ENCODE measurements at regions not wholly inside any gene's neighbourhood (a gene's known extent, or its start where the extent isn't known, plus 50 kb on each side); places are given as distances from the start of the nearest gene placed in this dataset.

DNA sequence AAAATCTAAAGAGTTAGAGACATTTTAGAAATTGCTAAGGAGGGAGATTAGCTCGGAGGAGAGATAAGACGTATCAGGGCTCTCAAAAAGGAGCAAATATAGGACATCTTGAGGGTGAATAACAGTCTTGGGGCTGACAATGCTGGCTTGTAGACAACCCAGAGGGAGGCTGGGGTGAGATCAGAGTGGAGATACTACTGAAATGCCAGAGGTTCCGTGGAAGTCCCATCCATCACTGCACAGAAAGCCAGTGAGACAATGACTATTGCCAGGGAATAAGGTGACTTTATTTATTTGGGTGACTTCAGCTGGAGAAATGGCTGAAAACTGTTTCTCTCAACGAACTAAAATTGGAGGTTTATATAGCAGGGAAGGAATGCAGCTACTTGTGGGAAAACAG, 838.1 kb upstream of the AGA start:
- Histone ChIP-seq H3K4ac (ENCODE audit: low read depth, low read length) (no peak overlapping the region), H3K9me1 (ENCODE audit: insufficient read depth, low read length) (no peaks in the 10 kb centered on the region), H3K4me1 (ENCODE audit: control insufficient read depth, insufficient read depth, low read length) (no peaks in the 10 kb centered on the region), H3K14ac (replicated peaks; ENCODE audit: low read depth, low read length) (no peak overlapping the region), H2AFZ (replicated peaks; ENCODE audit: low read length, poor library complexity) (no peak overlapping the region), H4K91ac (ENCODE audit: insufficient read depth, low read depth, low read length) (no peak overlapping the region), H2BK120ac (ENCODE audit: low read depth, low read length) (no peak overlapping the region), H3K9ac (ENCODE audit: low read depth, low read length) (no peak overlapping the region), H4K8ac (ENCODE audit: low read depth in 2 of 2, low read length in 2 of 2) (no peak overlapping the region), H2BK15ac (ENCODE audit: low read depth, low read length) (no peak overlapping the region), H3K79me1 (ENCODE audit: low read depth in 1 of 2, low read length in 2 of 2) (no peaks in the 10 kb centered on the region), H2AK9ac (replicated peaks; ENCODE audit: low read depth, low read length, poor library complexity) (no peak overlapping the region), H2AK5ac (ENCODE audit: low read depth, low read length) (no peak overlapping the region), H3K9me3 (ENCODE audit: control insufficient read depth, insufficient read depth, low read length) (no peaks in the 10 kb centered on the region), H3K4me3 (ENCODE audit: insufficient read depth, low read depth, low read length) (no peak overlapping the region), H4K20me1 (ENCODE audit: insufficient read depth, low read length) (no peaks in the 10 kb centered on the region), H4K5ac (ENCODE audit: low read depth, low read length) (no peak overlapping the region), H3K4me2 (ENCODE audit: low read depth, low read length) (no peak overlapping the region), H3K36me3 (ENCODE audit: control insufficient read depth, insufficient read depth, low read length) (no peaks in the 10 kb centered on the region), H3K27ac (ENCODE audit: insufficient read depth, low read length) (no peak overlapping the region), H3K56ac (ENCODE audit: extremely low read depth, insufficient read depth, low read length) (no peak overlapping the region), H3K18ac (ENCODE audit: low read depth, low read length) (no peak overlapping the region), H3K27me3 (ENCODE audit: control insufficient read depth, insufficient read depth, low read length) (no peaks in the 10 kb centered on the region), H2BK20ac (ENCODE audit: low read depth, low read length) (no peak overlapping the region), H3K23ac (ENCODE audit: low read depth, low read length) (no peak overlapping the region), H2BK5ac (ENCODE audit: low read depth, low read length, poor library complexity, severe bottlenecking) (no peak overlapping the region)
- dilution Hi-C loops (cut with HindIII; ENCODE audit: low sequenced_read_pairs, unreplicated experiment): no loop called here
- 68% methylated on average over 2 of the region's 4 CpGs; no CpG with 5 or more reads in 1 of the 2 experiments for WGBS, 2 experiments (ENCODE audit: extremely low coverage in 2 of 2, insufficient read length in 1 of 2)
- TF ChIP-seq USF2 (IDR thresholded peaks at IDR 0.05; ENCODE audit: low read depth, low read length) (no peak), FOS (IDR thresholded peaks at IDR 0.05; ENCODE audit: low read depth, low read length) (no peak)
- POLR2A ChIA-PET (ENCODE audit: unreplicated experiment): no interaction called here
- intact Hi-C loops (cut with micrococcal nuclease): no loop called here
- ATAC-seq (ENCODE audit: low read depth) (no peak), DNase-seq (no peak)
- in situ Hi-C loops (cut with MboI; ENCODE audit: low sequenced_read_pairs): no loop called here
- no TSS peak for BruUV-seq (replicated peaks)
- CTCF ChIA-PET: no interaction called here

Data from IMR-90 (cell line).